ENCODE measurements at regions not wholly inside any gene's neighbourhood (a gene's known extent, or its start where the extent isn't known, plus 50 kb on each side); places are given as distances from the start of the nearest gene placed in this dataset.

DNA sequence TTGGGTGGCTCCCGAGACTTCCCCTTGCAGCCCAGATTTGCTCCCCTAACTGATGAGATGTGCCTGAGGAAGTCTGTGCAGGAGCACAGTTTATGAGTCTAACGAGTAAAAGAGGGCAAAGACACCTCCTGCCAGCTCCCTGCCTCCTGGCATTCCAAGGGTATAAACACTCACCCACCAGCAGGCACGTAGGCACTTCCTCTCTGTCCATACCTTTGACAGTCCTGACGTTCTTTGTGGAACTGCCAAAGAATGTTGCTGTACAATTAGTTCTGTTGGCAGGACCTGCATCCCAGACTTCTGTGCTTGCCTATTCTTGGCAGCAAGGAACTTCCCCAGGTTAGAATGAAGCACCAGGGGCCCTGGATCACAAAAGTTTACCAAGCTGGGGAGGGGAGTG lies 889.3 kb downstream of the BCL11B start:
- Histone ChIP-seq H4K8ac (ENCODE audit: low read depth in 2 of 2, low read length in 2 of 2) (no peak overlapping the region), H2AK9ac (replicated peaks; ENCODE audit: low read depth, low read length, poor library complexity) (no peak overlapping the region), H3K4me3 (ENCODE audit: insufficient read depth, low read depth, low read length) (no peak overlapping the region), H4K5ac (ENCODE audit: low read depth, low read length) (no peak overlapping the region), H2BK5ac (ENCODE audit: low read depth, low read length, poor library complexity, severe bottlenecking) (no peak overlapping the region), H3K9ac (ENCODE audit: low read depth, low read length) (no peak overlapping the region), H3K14ac (replicated peaks; ENCODE audit: low read depth, low read length) (no peak overlapping the region), H3K9me3 (ENCODE audit: control insufficient read depth, insufficient read depth, low read length) (peaks cover 31% of the 10 kb centered on the region), H3K23ac (ENCODE audit: low read depth, low read length) (no peak overlapping the region), H2BK120ac (ENCODE audit: low read depth, low read length) (no peak overlapping the region), H3K56ac (ENCODE audit: extremely low read depth, insufficient read depth, low read length) (no peak overlapping the region), H3K79me1 (ENCODE audit: low read depth in 1 of 2, low read length in 2 of 2) (no peaks in the 10 kb centered on the region), H2AK5ac (ENCODE audit: low read depth, low read length) (no peak overlapping the region), H4K20me1 (ENCODE audit: insufficient read depth, low read length) (no peaks in the 10 kb centered on the region), H3K36me3 (ENCODE audit: control insufficient read depth, insufficient read depth, low read length) (no peaks in the 10 kb centered on the region), H2BK20ac (ENCODE audit: low read depth, low read length) (no peak overlapping the region), H3K27ac (ENCODE audit: insufficient read depth, low read length) (no peak overlapping the region), H3K18ac (ENCODE audit: low read depth, low read length) (no peak overlapping the region), H4K91ac (ENCODE audit: insufficient read depth, low read depth, low read length) (no peak overlapping the region), H3K27me3 (ENCODE audit: control insufficient read depth, insufficient read depth, low read length) (no peaks in the 10 kb centered on the region), H3K4ac (ENCODE audit: low read depth, low read length) (no peak overlapping the region), H3K4me1 (ENCODE audit: control insufficient read depth, insufficient read depth, low read length) (no peaks in the 10 kb centered on the region), H3K4me2 (ENCODE audit: low read depth, low read length) (no peak overlapping the region), H3K9me1 (ENCODE audit: insufficient read depth, low read length) (no peaks in the 10 kb centered on the region), H2BK15ac (ENCODE audit: low read depth, low read length) (no peak overlapping the region), H2AFZ (replicated peaks; ENCODE audit: low read length, poor library complexity) (no peak overlapping the region)
- no peak for DNase-seq
- ATAC-seq (ENCODE audit: low read depth): no peak
- ChIA-PET CTCF (no interaction called here), POLR2A (ENCODE audit: unreplicated experiment) (no interaction called here)
- no TSS peak for BruUV-seq (replicated peaks)
- dilution Hi-C loops (cut with HindIII; ENCODE audit: low sequenced_read_pairs, unreplicated experiment): no loop called here
- no CpG with 5 or more reads among the region's 4 CpGs for WGBS, 2 experiments (ENCODE audit: extremely low coverage in 2 of 2, insufficient read length in 1 of 2)
- TF ChIP-seq, protein P1, sequence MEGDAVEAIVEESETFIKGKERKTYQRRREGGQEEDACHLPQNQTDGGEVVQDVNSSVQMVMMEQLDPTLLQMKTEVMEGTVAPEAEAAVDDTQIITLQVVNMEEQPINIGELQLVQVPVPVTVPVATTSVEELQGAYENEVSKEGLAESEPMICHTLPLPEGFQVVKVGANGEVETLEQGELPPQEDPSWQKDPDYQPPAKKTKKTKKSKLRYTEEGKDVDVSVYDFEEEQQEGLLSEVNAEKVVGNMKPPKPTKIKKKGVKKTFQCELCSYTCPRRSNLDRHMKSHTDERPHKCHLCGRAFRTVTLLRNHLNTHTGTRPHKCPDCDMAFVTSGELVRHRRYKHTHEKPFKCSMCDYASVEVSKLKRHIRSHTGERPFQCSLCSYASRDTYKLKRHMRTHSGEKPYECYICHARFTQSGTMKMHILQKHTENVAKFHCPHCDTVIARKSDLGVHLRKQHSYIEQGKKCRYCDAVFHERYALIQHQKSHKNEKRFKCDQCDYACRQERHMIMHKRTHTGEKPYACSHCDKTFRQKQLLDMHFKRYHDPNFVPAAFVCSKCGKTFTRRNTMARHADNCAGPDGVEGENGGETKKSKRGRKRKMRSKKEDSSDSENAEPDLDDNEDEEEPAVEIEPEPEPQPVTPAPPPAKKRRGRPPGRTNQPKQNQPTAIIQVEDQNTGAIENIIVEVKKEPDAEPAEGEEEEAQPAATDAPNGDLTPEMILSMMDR (conservative IDR thresholded peaks at IDR 0.05; ENCODE audit: low read depth, low read length): no peak
- TF ChIP-seq RAD21 (IDR thresholded peaks at IDR 0.05; ENCODE audit: low read length): no peak
- TF ChIP-seq RCOR1 (IDR thresholded peaks at IDR 0.05; ENCODE audit: insufficient replicate concordance, low read length): no peak
- TF ChIP-seq SMC3 (IDR thresholded peaks at IDR 0.05; ENCODE audit: low read depth, low read length): no peak
- no peak for TF ChIP-seq MAFK (IDR thresholded peaks at IDR 0.05; ENCODE audit: low read depth, low read length)
- no peak for TF ChIP-seq CEBPB (IDR thresholded peaks at IDR 0.05; ENCODE audit: low read depth, low read length)
- TF ChIP-seq POLR2A (IDR thresholded peaks at IDR 0.05; ENCODE audit: low read depth, low read length): no peak
- no peak for TF ChIP-seq RFX5 (IDR thresholded peaks at IDR 0.05; ENCODE audit: low read depth, low read length)
- no peak for TF ChIP-seq NFE2L2 (IDR thresholded peaks at IDR 0.05; ENCODE audit: low read depth, low read length)
- TF ChIP-seq CHD1 (IDR thresholded peaks at IDR 0.05; ENCODE audit: low read depth, low read length): no peak
- TF ChIP-seq MXI1 (IDR thresholded peaks at IDR 0.05; ENCODE audit: borderline replicate concordance, low read depth, low read length): no peak
- no peak for TF ChIP-seq ELK1 (IDR thresholded peaks at IDR 0.05; ENCODE audit: borderline replicate concordance, low read depth, low read length)
- TF ChIP-seq USF2 (IDR thresholded peaks at IDR 0.05; ENCODE audit: low read depth, low read length): no peak
- no peak for TF ChIP-seq FOS (IDR thresholded peaks at IDR 0.05; ENCODE audit: low read depth, low read length)
- TF ChIP-seq MAZ (IDR thresholded peaks at IDR 0.05; ENCODE audit: borderline replicate concordance, low read depth, low read length): no peak
- no peak for TF ChIP-seq BHLHE40 (IDR thresholded peaks at IDR 0.05; ENCODE audit: low read depth, low read length)
- in situ Hi-C loops (cut with MboI; ENCODE audit: low sequenced_read_pairs): no loop called here
- intact Hi-C loops (cut with micrococcal nuclease): no loop called here

Measured in IMR-90 (cell line).